ENCODE measurements at regions not wholly inside any gene's neighbourhood (a gene's known extent, or its start where the extent isn't known, plus 50 kb on each side); places are given as distances from the start of the nearest gene placed in this dataset.
"Not testable (repeated sequence)": the region's sequence is repeated elsewhere in the genome, so short reads cannot be mapped to it uniquely, and the experiment has no call there.

DNA sequence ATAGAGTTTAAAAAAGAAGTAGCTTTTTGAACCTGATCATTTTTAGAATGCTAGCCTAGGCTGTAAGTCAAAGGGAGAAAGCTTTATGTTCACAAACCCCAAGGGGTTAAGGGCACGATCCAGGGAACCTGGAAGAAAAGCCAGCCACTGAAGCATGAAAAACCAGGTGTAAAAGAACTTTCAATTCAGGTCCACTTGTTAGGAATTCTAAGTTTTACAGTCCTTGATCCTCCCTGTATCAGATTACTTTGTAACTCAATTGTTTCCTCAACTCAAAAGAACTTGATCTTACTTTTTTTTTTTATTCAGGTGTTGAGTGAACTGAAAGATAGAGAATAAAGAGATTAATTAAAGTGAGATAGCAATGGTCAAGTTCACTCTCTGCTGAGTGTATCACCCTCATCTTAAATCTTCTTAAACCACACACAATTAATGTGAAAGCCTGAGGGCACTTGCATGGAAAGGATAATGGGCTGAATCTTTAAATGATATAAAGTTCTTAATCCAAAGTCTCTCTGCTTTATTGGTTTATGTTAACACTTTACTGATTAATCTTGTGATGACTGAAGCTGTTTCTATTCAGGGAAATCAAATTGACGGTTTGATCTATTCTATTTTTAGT is 672.2 kb upstream of the LRRN3 start:
- WGBS, 2 donors: 46 to 47% methylated on average over 2 of the region's 2 CpGs
- H3K4me3 ChIP-seq (ENCODE audit: low read depth, poor library complexity, severe bottlenecking): no peak overlapping the region
- no peak for TF ChIP-seq POLR2A (IDR thresholded peaks at IDR 0.05)
- TF ChIP-seq, protein P1, sequence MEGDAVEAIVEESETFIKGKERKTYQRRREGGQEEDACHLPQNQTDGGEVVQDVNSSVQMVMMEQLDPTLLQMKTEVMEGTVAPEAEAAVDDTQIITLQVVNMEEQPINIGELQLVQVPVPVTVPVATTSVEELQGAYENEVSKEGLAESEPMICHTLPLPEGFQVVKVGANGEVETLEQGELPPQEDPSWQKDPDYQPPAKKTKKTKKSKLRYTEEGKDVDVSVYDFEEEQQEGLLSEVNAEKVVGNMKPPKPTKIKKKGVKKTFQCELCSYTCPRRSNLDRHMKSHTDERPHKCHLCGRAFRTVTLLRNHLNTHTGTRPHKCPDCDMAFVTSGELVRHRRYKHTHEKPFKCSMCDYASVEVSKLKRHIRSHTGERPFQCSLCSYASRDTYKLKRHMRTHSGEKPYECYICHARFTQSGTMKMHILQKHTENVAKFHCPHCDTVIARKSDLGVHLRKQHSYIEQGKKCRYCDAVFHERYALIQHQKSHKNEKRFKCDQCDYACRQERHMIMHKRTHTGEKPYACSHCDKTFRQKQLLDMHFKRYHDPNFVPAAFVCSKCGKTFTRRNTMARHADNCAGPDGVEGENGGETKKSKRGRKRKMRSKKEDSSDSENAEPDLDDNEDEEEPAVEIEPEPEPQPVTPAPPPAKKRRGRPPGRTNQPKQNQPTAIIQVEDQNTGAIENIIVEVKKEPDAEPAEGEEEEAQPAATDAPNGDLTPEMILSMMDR (IDR thresholded peaks at IDR 0.05): no peak
- no peak for DNase-seq (ENCODE audit: low spot score in 2 of 2)
- intact Hi-C loops (cut with DNase I; ENCODE audit: low total_unique reads): no loop called here

DNA sequence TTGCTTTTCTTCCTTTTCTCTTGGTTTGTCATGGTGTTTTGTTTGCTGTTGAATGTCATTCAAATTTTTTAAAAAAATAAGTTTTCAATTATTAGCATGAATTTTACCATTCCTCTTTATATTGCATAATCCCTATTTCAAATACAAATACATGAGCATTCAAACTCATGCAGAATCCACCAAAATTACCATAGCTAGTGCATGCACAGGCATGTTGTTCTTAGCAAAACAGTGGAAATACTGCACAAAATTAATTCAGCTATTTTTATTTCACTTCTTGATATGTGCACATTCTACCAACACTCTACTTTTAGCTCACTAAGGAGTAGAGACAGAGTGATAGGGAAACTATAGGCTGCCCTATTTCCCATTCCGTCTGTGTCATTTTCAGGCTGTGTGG is 670.1 kb upstream of the LRRN3 start:
- no peak overlapping the region for H3K4me3 ChIP-seq (ENCODE audit: low read depth, poor library complexity, severe bottlenecking)
- 82 to 85% methylated on average over 1 of the region's 1 CpG for WGBS, 2 donors
- DNase-seq (ENCODE audit: low spot score in 2 of 2): no peak
- TF ChIP-seq, protein P1 (IDR thresholded peaks at IDR 0.05): no peak
- TF ChIP-seq POLR2A (IDR thresholded peaks at IDR 0.05): no peak
- intact Hi-C loops (cut with DNase I; ENCODE audit: low total_unique reads): no loop called here

DNA sequence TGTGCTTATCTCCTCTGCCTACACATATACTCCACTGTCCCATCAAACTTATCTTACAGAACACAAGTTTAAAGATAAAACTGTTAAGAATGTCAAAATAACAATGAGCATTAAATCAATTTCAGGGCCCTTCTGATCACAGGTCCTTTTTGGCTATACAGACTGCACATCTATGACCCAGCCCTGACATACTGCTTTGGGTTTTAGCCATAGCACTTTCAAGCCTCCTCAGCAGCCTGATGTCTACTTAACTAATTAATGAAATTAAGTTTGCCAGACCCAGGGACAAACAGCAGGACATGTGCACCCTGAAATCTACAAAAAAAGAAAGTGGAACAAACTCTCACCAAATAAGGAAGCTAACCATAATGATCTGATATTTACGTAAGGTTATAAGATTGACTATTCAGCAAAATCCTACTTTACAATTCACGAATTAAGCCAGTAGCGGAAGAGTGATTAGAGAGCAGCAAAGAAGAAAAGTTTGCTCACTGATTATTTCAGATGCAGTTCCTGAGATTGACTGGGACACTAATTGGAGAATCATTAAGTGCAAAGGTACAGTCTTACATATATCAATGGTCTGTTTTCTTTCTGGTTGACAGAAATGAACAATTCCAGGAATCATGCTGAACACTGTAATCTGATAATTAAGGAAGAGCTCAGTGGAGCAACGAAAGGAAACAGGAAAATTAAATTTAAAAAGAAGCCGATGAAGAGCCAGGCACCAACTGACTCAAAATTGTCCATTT is 669.3 kb upstream of the LRRN3 start:
- TF ChIP-seq, protein P1 (IDR thresholded peaks at IDR 0.05): no peak
- no peak for TF ChIP-seq POLR2A (IDR thresholded peaks at IDR 0.05)
- no peak overlapping the region for H3K4me3 ChIP-seq (ENCODE audit: low read depth, poor library complexity, severe bottlenecking)
- intact Hi-C loops (cut with DNase I; ENCODE audit: low total_unique reads): no loop called here
- 79 to 81% methylated on average over 5 of the region's 5 CpGs for WGBS, 2 donors
- no peak for DNase-seq (ENCODE audit: low spot score in 2 of 2)

DNA sequence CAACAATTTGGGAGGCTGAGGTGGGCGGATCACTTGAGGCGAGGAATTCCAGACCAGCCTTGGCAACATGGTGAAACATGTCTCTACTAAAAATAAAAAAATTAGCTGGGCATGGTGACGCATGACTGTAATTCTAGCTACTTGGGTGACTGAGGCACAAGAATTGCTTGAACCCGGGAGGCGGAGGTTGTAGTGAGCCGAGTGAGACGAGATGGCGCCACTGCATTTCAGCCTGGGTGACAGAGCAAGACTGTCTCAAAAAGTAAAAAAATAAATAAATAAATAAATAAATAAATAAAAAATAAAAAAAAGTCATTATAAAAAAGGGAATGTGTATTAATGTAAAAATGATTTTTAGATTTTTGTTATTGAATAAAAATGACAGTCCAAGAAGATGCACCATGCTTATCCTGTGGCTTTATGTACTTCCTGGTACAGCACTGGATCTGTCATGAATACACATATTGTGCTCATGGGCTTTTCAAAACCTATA is 658.8 kb upstream of the LRRN3 start:
- WGBS, 2 donors: 80 to 81% methylated on average over 8 of the region's 8 CpGs
- H3K4me3 ChIP-seq (ENCODE audit: low read depth, poor library complexity, severe bottlenecking): no peak overlapping the region
- TF ChIP-seq, protein P1 (IDR thresholded peaks at IDR 0.05): no peak
- no peak for TF ChIP-seq POLR2A (IDR thresholded peaks at IDR 0.05)
- intact Hi-C loops (cut with DNase I; ENCODE audit: low total_unique reads): no loop called here
- DNase-seq (ENCODE audit: low spot score in 2 of 2): no peak

DNA sequence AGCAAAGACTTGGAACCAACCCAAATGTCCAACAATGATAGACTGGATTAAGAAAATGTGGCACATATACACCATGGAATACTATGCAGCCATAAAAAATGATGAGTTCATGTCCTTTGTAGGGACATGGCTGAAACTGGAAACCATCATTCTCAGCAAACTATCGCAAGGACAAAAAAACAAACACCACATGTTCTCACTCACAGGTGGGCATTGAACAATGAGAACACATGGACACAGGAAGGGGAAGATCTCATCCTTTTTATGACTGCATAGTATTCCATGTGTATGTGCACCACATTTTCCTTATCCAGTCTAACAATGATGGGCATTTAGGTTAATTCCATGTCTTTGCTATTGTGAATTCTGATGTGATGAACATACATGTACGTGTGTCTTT is 652.0 kb upstream of the LRRN3 start:
- DNase-seq (ENCODE audit: low spot score in 2 of 2); intact Hi-C loops (cut with DNase I; ENCODE audit: low total_unique reads); H3K4me3 ChIP-seq (ENCODE audit: low read depth, poor library complexity, severe bottlenecking): not testable (repeated sequence)
- 94% methylated on average over 2 of the region's 2 CpGs for WGBS, 2 donors

DNA sequence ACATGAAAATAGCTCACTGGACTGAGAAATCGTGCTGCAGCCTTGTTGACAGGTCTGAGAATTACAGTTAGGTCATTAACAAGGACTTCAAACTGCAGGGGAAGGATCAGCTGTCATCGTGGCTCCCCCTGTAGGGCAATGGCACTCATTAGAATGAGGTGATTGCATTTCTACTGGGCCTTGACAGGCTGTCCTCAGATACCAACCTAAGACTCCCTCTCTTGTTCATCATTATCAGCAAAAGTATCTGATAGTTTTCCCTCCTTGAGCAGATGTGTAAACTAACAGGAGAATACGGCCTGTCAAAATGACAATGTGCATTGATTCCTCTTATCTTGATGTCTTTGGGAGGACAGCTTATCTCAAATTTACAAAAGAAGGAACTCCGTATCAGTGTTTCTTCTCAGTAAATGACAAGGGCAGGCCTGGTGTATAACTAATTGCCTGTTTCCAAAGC is 648.5 kb upstream of the LRRN3 start:
- intact Hi-C loops (cut with DNase I; ENCODE audit: low total_unique reads): no loop called here
- no peak for TF ChIP-seq POLR2A (IDR thresholded peaks at IDR 0.05)
- TF ChIP-seq, protein P1 (IDR thresholded peaks at IDR 0.05): no peak
- no peak for DNase-seq (ENCODE audit: low spot score in 2 of 2)
- no peak overlapping the region for H3K4me3 ChIP-seq (ENCODE audit: low read depth, poor library complexity, severe bottlenecking)
- WGBS, 2 donors: 54 to 55% methylated on average over 4 of the region's 4 CpGs

Data from lower leg skin (tissue), 4 donors.